A549 (cell line): ENCODE measurements at regions not wholly inside any gene's neighbourhood (a gene's known extent, or its start where the extent isn't known, plus 50 kb on each side); places are given as distances from the start of the nearest gene placed in this dataset.

ENCODE experiments used
- ATAC-seq, 2 experiments: fragments of 200-7000 bp in 1 of 2; fragments of >200 bp in 1 of 2; cut with Nextera tagmentation in 1 of 2; cut with Tn5 transposase in 1 of 2; 3 replicates each; pipeline versions ENCODE4 v1.8.0 to v1.9.1; 2018 to 2020; ENCODE audit warnings: mild to moderate bottlenecking in 1 of 2, moderate library complexity in 1 of 2
- CTCF ChIA-PET: fragments of 300-600 bp; sonication (Branson Sonifier 250); formaldehyde crosslinking; extraction: SDS; loops from one replicate; lab custom pipeline; 2021; ENCODE audit warnings: antibody characterized with exemption, inconsistent platforms; lab: Yijun Ruan, JAX
- POLR2A ChIA-PET: fragments of 350-600 bp; formaldehyde crosslinking; extraction: SDS; loops from one replicate; lab custom pipeline; 2021; ENCODE audit warnings: antibody characterized with exemption, inconsistent platforms; lab: Yijun Ruan, JAX
- DNase-seq, 2 experiments: peaks; one replicate each; pipeline versions ENCODE4 v3.0.0 to v3.0.0-alpha.2; 2011 to 2016; ENCODE audit warnings: low read depth in 1 of 2, low spot score in 1 of 2
- FAIRE-seq: peaks from 2 replicates; lab custom pipeline; 2011; peaks lifted over from hg19 to GRCh38; lab: Jason Lieb, UNC
- H3K27ac ChIP-seq, 2 experiments: fragments of >200 bp; sonication (Bioruptor Twin); formaldehyde crosslinking; 3 replicates each; pipeline ENCODE4 v1.5.1; 2016 to 2017
- H3K4me1 ChIP-seq: fragments of >200 bp; sonication (Bioruptor Twin); formaldehyde crosslinking; 3 replicates; pipeline ENCODE4 v1.6.1; 2016
- H3K4me2 ChIP-seq: fragments of >200 bp; sonication (Bioruptor Twin); formaldehyde crosslinking; 3 replicates; pipeline ENCODE4 v1.6.1; 2016
- H3K4me3 ChIP-seq: fragments of >200 bp; sonication (Bioruptor Twin); formaldehyde crosslinking; 3 replicates; pipeline ENCODE4 v1.5.1; 2016
- H3K9me3 ChIP-seq: fragments of >200 bp; sonication (Bioruptor Twin); formaldehyde crosslinking; 3 replicates; pipeline ENCODE4 v1.6.1; 2016
- CEBPB ChIP-seq, 2 experiments: fragments of >200 bp in 1 of 2; sonication (Bioruptor Twin) in 1 of 2; formaldehyde crosslinking in 1 of 2; IDR thresholded peaks; 2 replicates each; pipeline ENCODE4 v1.6.1; 2012 to 2016
- EHF ChIP-seq: fragments of 250-450 bp; sonication (Bioruptor Pico); IDR thresholded peaks from 2 replicates; pipeline ENCODE4 v1.5.0; 2020; ENCODE audit warnings: mild to moderate bottlenecking
- EHMT2 ChIP-seq: fragments of 200-600 bp; sonication (generic); IDR thresholded peaks from 2 replicates; pipeline ENCODE4 v1.6.1; 2016; ENCODE audit warnings: antibody characterized with exemption, low read depth, mild to moderate bottlenecking, moderate library complexity
- FOSL2 ChIP-seq, 2 experiments: fragments of 450-650 bp in 1 of 2; fragments of >200 bp in 1 of 2; sonication (Bioruptor Twin) in 1 of 2; formaldehyde crosslinking; IDR thresholded peaks; 2 replicates each; pipeline versions ENCODE4 v1.5.0 to v1.6.1; 2016 to 2020; ENCODE audit warnings: mild to moderate bottlenecking in 1 of 2, moderate library complexity in 1 of 2
- HEYL ChIP-seq: fragments of 250-450 bp; sonication (Bioruptor Pico); IDR thresholded peaks from 2 replicates; pipeline ENCODE4 v1.8.0; 2021; ENCODE audit warnings: mild to moderate bottlenecking, moderate library complexity
- HOXB13 ChIP-seq: fragments of 250-450 bp; sonication (Bioruptor Pico); IDR thresholded peaks from 2 replicates; pipeline ENCODE4 v1.5.0; 2020; ENCODE audit warnings: low read depth, mild to moderate bottlenecking, moderate library complexity
- JUNB ChIP-seq: fragments of >200 bp; sonication (Bioruptor Twin); formaldehyde crosslinking; IDR thresholded peaks from 2 replicates; pipeline ENCODE4 v1.6.1; 2016
- KDM1A ChIP-seq: fragments of 200-600 bp; sonication (generic); IDR thresholded peaks from 2 replicates; pipeline ENCODE4 v1.6.1; 2016; ENCODE audit warnings: low read depth, mild to moderate bottlenecking
- MAZ ChIP-seq: fragments of 150-350 bp; IDR thresholded peaks from 2 replicates; pipeline ENCODE4 v1.6.1; 2014; ENCODE audit warnings: antibody characterized with exemption, low read depth, low read length, borderline replicate concordance
- NR3C1 ChIP-seq: fragments of >200 bp; sonication (Bioruptor Twin); formaldehyde crosslinking; IDR thresholded peaks from 3 replicates; pipeline ENCODE4 v1.6.1; 2017
- POLR2A ChIP-seq: IDR thresholded peaks from 2 replicates; pipeline ENCODE4 v1.6.1; 2012; ENCODE audit warnings: mild to moderate bottlenecking, low read length
- POLR2AphosphoS2 ChIP-seq: conservative IDR thresholded peaks from 2 replicates; pipeline ENCODE4 v1.6.1; 2012; ENCODE audit warnings: low read length, improper control_type of control experiment, inconsistent platforms
- RNF2 ChIP-seq: fragments of 200-600 bp; sonication (generic); IDR thresholded peaks from 2 replicates; pipeline ENCODE4 v1.6.1; 2016; ENCODE audit warnings: low read depth, mild to moderate bottlenecking, antibody characterized with exemption, moderate library complexity, borderline replicate concordance
- TP53 ChIP-seq: fragments of 250-450 bp; sonication (Bioruptor Pico); IDR thresholded peaks from 2 replicates; pipeline ENCODE4 v1.5.0; 2021; ENCODE audit warnings: mild to moderate bottlenecking, moderate library complexity
- ZFP36 ChIP-seq: fragments of 450-650 bp; IDR thresholded peaks from 2 replicates; pipeline ENCODE4 v1.6.1; 2014; ENCODE audit warnings: borderline replicate concordance; ENCODE audit not compliant: partially characterized antibody
- TF ChIP-seq, protein P1 (sequence below): fragments of 150-350 bp; IDR thresholded peaks from 2 replicates; pipeline ENCODE4 v1.6.1; 2014; ENCODE audit warnings: low read depth, mild to moderate bottlenecking, low read length
- TF ChIP-seq, protein P2 (sequence below): IDR thresholded peaks from 2 replicates; pipeline ENCODE4 v1.6.1; 2012
- TF ChIP-seq, protein P3 (sequence below): fragments of 450-650 bp; IDR thresholded peaks from 2 replicates; pipeline ENCODE4 v1.6.1; 2014; ENCODE audit warnings: antibody characterized with exemption
- TF ChIP-seq, protein P4 (sequence below): fragments of 200-600 bp; sonication (generic); IDR thresholded peaks from 2 replicates; pipeline ENCODE4 v1.6.1; 2016; ENCODE audit warnings: antibody characterized with exemption, mild to moderate bottlenecking, moderate library complexity
- TF ChIP-seq, protein P5 (sequence below): fragments of >200 bp; sonication (Bioruptor Twin); formaldehyde crosslinking; IDR thresholded peaks from 3 replicates; pipeline ENCODE4 v1.5.1; 2016

DNA sequence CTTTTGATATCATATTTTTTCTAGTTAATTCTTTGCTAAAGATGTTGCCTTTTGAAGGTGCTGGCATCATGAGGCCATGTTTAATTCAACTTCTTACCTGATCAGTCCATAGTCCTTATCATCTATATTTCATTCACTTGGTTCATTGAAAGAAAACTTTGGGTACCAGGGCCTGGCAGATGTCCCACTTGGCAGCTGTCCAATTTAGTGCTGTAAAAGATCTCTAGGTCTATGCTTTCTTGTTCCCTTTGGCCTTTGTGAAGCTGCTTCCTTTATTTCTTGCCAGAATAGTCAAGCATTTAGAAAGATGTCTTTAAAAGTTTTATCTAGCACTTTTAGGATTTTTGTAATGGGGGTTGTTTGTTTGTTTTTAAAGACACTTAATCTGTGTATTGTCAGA lies 61.7 kb upstream of the EYA4 start:
- Histone ChIP-seq H3K4me2 (no peak overlapping the region), H3K27ac (no peak overlapping the region), H3K9me3 (peaks cover 7% of the 10 kb centered on the region; the same call in 2 of the 3 replicates), H3K4me3 (no peak overlapping the region), H3K4me1 (no peaks in the 10 kb centered on the region)
- TF ChIP-seq, protein P1, sequence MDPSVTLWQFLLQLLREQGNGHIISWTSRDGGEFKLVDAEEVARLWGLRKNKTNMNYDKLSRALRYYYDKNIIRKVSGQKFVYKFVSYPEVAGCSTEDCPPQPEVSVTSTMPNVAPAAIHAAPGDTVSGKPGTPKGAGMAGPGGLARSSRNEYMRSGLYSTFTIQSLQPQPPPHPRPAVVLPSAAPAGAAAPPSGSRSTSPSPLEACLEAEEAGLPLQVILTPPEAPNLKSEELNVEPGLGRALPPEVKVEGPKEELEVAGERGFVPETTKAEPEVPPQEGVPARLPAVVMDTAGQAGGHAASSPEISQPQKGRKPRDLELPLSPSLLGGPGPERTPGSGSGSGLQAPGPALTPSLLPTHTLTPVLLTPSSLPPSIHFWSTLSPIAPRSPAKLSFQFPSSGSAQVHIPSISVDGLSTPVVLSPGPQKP: no peak
- TF ChIP-seq TP53: no peak
- TF ChIP-seq RNF2: no peak
- TF ChIP-seq POLR2AphosphoS2: no peak
- no peak for TF ChIP-seq HOXB13 (CRISPR knock-in tag)
- no peak for TF ChIP-seq EHMT2
- TF ChIP-seq FOSL2 (IDR thresholded peaks at IDR 0.05): no peak
- TF ChIP-seq FOSL2 (CRISPR knock-in tag; IDR thresholded peaks at IDR 0.05): no peak
- TF ChIP-seq NR3C1: no peak
- TF ChIP-seq, protein P2, sequence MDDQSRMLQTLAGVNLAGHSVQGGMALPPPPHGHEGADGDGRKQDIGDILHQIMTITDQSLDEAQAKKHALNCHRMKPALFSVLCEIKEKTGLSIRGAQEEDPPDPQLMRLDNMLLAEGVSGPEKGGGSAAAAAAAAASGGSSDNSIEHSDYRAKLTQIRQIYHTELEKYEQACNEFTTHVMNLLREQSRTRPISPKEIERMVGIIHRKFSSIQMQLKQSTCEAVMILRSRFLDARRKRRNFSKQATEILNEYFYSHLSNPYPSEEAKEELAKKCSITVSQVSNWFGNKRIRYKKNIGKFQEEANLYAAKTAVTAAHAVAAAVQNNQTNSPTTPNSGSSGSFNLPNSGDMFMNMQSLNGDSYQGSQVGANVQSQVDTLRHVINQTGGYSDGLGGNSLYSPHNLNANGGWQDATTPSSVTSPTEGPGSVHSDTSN: no peak
- TF ChIP-seq, protein P3, sequence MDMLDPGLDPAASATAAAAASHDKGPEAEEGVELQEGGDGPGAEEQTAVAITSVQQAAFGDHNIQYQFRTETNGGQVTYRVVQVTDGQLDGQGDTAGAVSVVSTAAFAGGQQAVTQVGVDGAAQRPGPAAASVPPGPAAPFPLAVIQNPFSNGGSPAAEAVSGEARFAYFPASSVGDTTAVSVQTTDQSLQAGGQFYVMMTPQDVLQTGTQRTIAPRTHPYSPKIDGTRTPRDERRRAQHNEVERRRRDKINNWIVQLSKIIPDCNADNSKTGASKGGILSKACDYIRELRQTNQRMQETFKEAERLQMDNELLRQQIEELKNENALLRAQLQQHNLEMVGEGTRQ: no peak
- no peak for TF ChIP-seq MAZ
- TF ChIP-seq HEYL (CRISPR knock-in tag): no peak
- TF ChIP-seq, protein P4, sequence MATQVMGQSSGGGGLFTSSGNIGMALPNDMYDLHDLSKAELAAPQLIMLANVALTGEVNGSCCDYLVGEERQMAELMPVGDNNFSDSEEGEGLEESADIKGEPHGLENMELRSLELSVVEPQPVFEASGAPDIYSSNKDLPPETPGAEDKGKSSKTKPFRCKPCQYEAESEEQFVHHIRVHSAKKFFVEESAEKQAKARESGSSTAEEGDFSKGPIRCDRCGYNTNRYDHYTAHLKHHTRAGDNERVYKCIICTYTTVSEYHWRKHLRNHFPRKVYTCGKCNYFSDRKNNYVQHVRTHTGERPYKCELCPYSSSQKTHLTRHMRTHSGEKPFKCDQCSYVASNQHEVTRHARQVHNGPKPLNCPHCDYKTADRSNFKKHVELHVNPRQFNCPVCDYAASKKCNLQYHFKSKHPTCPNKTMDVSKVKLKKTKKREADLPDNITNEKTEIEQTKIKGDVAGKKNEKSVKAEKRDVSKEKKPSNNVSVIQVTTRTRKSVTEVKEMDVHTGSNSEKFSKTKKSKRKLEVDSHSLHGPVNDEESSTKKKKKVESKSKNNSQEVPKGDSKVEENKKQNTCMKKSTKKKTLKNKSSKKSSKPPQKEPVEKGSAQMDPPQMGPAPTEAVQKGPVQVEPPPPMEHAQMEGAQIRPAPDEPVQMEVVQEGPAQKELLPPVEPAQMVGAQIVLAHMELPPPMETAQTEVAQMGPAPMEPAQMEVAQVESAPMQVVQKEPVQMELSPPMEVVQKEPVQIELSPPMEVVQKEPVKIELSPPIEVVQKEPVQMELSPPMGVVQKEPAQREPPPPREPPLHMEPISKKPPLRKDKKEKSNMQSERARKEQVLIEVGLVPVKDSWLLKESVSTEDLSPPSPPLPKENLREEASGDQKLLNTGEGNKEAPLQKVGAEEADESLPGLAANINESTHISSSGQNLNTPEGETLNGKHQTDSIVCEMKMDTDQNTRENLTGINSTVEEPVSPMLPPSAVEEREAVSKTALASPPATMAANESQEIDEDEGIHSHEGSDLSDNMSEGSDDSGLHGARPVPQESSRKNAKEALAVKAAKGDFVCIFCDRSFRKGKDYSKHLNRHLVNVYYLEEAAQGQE: no peak
- no peak for TF ChIP-seq CEBPB (IDR thresholded peaks at IDR 0.05)
- TF ChIP-seq ZFP36: no peak
- no peak for TF ChIP-seq POLR2A
- no peak for TF ChIP-seq EHF
- TF ChIP-seq, protein P5, sequence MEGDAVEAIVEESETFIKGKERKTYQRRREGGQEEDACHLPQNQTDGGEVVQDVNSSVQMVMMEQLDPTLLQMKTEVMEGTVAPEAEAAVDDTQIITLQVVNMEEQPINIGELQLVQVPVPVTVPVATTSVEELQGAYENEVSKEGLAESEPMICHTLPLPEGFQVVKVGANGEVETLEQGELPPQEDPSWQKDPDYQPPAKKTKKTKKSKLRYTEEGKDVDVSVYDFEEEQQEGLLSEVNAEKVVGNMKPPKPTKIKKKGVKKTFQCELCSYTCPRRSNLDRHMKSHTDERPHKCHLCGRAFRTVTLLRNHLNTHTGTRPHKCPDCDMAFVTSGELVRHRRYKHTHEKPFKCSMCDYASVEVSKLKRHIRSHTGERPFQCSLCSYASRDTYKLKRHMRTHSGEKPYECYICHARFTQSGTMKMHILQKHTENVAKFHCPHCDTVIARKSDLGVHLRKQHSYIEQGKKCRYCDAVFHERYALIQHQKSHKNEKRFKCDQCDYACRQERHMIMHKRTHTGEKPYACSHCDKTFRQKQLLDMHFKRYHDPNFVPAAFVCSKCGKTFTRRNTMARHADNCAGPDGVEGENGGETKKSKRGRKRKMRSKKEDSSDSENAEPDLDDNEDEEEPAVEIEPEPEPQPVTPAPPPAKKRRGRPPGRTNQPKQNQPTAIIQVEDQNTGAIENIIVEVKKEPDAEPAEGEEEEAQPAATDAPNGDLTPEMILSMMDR: no peak
- no peak for TF ChIP-seq KDM1A
- TF ChIP-seq JUNB: no peak
- no peak for DNase-seq
- ChIA-PET POLR2A (no interaction called here), CTCF (no interaction called here)
- no peak for ATAC-seq
- no peak for FAIRE-seq
